NAMALWA (cell line): ENCODE measurements at regions not wholly inside any gene's neighbourhood (a gene's known extent, or its start where the extent isn't known, plus 50 kb on each side); places are given as distances from the start of the nearest gene placed in this dataset.

Source experiments
- DNase-seq: peaks from one replicate; pipeline ENCODE4 v3.0.0-alpha.2; 2015; ENCODE audit warnings: low spot score

DNA sequence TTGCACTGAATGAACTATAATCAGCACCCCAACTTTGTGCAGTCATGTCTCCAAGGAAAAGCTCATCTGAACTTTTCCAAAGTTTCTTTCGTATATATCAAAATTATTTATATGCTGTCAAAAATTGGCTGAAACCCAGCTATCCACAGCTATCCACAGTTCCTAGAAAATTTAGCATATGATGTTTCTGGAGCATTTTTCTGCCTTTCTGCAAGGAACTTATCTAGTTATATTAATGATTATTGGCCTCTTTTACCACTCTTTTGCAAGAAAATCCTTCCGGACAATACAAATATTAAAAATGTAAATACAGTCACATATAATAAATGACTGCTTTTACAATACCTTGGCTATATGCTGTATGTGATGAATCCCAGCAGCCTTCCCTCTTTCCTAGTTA is 270.2 kb downstream of the TMEM167A start:
- DNase-seq: no peak

DNA sequence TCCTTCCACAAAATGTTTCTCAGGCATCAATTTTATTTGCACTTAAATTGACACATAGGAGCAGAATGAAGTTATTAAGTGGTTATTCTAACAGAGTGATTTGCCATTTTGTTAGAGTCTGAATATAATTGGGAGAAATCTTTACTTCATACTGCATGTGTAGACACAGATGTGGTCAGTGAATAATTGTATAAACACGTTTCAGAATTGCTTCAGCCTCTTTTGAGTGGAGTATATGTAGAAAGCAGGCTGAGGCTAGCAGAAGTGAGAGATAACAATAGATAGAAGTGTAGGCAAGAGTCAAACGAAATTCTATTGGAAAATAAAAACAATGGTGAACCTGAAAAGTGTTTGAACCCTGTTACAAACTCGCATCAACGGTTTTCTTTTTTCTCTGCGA is 270.7 kb downstream of the TMEM167A start:
- DNase-seq: no peak

DNA sequence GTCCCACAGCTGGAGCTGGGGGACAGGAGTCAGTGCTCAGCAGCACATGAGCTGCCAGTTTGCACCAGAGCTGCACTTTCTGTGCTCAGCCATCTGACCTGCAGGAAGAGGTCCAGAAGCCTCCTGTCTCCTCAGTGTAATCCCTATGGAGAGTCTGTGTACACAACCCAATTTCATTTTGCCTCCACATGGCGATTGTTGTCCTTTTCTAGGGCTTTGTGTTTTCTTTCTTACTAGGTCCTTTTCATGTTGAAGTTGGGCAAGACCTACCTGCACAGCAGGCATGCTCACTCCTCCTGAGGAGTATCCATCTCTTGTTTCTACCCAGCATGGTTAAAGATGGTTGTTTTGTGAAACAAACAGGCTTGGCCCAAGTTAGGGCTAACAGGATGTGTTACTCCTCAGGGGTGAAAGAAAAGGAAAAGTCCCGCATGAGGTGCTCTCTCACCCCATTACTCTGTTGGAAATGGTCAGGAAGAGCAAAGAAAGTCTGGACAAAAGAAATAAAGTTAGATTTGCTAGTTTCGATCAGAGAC is 273.0 kb downstream of the TMEM167A start:
- DNase-seq: no peak

DNA sequence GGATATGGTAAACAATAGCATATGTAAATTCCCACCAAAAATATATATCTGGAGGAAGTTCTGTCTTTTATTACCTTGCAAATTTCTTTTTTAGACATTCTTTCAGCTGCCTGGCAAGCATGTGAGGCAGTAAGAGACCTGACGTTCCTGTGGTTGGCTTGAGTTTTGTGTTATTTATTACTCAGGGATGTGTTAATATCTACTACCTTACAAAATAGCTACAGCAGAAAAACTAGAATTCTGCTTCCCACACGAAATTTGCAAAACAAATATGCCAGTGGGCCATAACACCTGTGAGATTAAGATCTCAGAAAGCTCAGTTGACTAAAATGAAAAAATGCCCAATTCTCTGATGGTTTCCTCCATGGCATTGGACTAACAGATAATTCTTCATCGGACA is 274.2 kb downstream of the TMEM167A start:
- DNase-seq: no peak

DNA sequence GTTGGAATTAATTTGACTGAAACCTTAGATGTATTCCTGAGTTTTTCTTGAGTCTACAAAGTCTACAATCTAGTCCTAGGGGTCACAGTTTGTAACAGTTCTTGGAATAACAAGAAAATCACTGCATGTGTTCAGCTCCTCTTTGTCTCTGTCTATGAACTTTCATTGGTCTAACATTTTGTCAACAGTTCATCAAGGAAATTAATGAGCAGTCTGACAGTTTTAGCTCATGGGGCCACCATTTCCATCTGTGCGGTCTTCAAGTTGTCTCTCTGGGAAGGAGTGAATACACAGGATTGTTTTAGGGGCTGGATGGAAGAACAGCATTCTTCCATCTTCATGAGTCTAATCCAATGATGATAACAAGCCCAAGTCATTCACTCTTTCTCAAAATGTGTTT is 276.4 kb downstream of the TMEM167A start:
- DNase-seq: no peak

DNA sequence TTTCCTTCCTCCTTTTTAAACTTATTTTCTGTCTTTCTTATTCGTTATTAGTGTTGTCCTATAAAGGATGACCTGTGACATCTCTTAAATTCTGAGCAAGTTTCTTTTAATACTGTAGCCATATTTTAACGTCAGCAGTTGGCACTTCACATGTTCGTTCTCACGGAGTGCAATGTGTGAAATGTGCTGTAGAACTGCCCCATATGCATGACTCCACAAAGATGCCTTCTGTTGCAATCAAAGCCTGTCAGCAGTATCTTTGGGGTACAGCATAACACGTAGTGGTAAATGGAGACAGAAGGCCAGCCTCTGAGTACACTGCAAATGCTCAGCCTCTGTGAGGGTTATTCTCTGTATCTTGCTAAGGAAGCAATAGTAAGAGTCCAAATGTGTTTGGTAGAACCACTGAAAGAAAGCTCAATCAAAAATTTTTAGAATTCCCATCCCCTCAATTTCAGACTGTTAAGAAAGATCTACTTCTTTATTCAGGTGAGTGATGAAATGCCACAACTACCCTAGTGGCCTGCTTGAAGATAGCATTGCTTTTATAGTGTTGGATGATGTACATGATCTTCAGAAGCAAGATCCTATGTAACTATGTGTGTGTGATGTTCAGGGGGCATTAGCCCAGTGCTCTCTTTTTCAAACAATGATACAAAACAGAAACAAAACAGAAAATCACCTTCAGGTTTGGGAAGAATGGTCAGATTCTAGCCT is 277.7 kb downstream of the TMEM167A start:
- DNase-seq: peak; percentile 7

DNA sequence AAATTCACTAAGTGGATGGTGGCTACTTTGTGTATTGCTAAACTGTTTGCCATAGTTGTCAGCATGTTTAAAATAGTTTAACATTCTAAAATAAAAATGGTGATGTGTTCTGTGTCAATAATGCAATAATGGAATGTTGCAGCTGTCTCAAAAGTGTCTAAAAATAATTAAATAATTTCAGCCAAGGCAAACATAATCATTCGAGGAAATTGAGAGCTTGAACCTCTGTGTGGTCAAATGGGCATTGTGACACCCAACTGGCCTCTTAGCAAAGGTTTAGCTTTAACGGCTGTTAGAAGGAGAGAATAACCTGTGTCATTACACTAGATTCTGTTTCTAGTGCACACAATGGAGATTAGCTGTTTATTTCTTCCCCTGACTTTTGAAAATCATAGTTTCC is 278.5 kb downstream of the TMEM167A start:
- no peak for DNase-seq

DNA sequence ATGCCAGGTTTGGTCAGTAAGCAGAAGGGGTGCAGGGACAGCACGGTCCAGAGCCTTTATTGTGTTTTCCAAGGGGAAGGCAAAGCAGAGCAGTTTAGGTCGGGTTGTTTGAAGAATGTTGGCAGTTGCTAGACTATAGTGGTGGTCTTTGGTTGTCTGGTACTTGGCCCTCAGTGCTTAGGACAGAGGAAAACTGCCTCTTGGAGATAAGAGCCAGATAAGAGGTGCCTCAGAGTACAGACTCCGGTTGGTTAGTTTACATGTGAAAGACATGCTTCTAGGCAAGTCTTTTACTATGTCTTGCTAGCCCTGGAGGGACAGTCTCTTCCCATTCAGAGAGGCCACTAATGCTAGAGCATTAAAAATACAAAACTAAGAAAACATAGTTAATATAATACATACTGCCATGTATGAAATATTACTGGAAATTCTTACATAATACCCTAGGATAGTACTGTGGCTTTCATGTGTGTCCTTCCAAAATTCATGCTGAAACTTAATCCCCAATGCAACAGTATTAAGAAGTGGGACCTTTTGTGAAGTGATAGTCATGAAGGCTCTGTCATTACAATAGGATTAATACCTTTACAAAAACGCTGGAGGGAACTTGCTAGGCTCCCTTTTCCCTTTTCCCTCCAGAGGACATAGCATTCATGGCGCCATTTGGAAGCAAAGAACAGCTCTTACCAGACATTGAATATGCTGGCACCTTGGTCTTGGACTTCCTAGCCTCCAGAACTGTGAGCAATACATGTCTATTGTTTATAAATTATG is 280.4 kb downstream of the TMEM167A start:
- no peak for DNase-seq

DNA sequence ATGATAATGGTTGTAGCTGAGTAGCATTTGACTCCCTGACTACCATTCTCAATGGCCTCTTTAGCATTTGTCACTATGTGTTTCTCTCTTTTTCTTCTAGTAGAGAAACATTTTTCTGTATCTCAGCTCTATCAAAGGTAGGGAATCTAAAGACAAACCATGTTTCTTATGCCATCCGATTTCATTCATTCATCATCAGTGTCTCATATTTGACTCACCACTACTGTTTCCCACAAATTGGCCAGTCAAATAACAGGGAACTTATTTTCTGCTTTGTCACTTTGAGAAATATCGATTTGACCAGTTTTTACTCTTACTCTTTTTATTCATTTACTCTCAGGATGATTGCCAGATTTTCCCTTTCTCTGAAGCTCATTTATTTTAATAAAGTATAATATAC is 282.3 kb downstream of the TMEM167A start:
- DNase-seq: no peak

DNA sequence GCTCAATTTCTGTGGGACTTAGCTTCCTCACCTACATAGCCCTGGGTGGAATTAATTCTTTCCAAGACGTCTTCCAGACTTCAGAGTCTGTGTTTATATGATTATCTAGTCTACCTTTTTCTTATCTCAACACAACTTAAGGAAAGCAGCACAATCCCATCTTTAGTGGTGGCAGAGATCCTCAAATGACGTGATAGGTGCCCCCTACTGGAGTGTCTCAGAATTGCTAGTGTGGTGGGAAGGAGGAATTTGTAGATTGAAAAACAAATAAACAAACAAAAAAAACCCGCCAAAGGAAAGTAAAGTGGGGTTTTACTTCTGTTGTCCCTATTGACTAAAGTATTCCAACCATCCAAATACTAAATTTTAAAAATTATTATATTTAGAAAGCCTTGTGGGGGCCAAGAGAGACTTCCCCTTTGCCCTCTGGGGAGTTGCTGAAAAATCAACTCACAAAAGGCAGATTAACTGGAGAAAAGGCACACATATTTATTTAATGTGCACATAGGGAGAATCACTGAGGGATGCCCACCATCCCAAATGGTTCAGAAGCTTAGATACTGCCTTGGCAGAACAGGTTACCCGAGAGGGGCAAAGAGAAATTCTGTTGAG is 283.3 kb downstream of the TMEM167A start:
- DNase-seq: peak; percentile 54

DNA sequence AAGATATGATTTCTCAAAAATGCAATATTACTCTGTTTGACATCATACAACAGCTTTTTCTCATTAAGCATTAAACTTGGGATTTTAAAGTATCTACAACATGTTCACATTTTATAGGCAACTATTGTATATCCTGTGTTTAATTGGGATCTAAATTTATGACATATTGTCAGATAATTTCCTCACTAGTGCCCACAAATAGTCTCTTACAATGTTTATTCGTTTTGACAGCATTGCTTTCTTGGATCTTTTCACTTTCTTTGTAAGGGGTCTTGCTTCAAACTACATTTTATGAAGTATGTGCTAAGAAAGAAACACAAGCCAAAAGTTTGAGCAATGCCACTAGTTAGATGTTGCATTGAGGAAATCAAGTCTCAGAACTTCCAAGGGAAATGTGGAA is 285.1 kb downstream of the TMEM167A start:
- DNase-seq: no peak

DNA sequence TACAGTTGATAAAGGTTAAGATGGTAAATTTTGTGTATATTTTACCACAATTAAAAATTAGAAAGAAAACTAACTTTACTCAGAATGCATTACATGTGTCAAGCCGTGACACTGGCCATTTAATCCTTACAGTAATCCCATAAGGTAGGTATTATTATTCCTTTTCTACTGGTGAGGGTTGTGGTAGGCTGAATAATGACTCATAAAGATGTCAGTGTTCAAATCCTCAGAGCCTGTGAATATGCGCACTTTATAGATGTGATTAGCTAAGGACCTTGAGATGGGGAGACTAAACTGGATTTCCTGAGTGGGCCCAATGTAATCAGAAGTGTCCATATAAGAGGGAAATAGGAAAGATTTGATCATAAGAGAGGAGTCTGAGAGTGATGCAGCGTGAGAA is 288.1 kb downstream of the TMEM167A start:
- DNase-seq: no peak

DNA sequence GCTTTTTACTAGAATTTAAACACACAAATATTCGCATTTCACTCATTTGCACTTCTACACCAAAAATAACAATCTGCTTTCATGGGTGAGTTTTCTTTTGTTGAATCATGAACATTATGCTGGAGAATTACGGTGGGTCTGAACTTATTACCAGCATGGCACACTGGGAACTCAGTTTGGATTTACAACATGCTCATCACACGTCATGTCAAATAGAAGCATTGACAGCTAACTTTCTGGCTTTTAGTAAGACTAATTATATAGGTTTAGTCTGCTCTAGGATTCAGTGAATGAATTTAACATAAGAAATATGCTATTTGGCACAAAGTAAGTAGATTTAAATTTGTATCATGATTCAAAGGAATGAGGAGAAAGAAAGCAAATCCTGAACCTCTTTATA is 290.4 kb downstream of the TMEM167A start:
- no peak for DNase-seq

DNA sequence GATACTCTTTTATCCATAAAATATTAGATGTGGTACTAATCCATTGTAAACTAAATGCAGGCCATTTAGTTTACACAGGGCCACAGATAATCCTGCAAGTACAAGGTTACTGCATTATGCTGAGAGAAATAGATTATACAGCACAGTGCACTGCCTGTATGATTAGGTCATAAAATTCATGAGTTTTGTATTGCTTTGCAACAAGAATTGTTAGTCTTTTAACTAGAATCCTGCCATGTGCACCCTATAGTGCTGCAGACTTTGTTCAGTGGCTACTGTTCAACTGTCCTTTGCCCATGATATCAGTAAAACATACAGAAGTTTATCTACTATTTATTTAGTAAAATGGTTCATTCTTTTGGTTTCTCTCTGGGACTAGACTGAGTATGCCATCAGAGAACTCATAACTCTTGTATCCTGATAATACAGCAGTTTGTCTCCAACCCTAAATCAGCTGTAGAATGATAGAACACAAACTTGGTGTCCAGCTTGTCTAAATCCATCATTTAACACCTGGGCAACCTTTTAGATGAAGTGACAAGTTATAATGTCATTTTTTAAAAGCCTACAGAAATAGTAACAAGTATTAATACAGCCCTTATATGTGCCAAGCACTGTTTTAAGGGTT is 291.2 kb downstream of the TMEM167A start:
- DNase-seq: no peak

DNA sequence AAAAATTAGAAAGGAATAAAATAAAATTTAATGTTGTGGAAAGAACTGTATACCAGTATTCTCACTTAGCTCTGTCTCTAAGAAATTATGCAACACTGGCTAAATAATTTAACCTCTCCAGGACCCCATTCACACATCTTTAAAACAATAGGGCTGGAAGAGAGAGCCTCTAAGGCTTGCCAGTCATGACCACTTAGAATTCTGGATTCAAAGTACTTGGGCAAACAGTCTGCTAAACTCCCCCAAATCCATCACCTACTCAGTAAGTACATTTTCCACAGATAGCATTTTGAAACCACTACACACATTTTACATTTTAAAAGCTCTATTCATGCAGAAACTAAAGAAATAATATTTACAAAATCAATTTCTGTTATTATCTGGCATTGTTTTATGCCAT is 291.7 kb downstream of the TMEM167A start:
- no peak for DNase-seq

DNA sequence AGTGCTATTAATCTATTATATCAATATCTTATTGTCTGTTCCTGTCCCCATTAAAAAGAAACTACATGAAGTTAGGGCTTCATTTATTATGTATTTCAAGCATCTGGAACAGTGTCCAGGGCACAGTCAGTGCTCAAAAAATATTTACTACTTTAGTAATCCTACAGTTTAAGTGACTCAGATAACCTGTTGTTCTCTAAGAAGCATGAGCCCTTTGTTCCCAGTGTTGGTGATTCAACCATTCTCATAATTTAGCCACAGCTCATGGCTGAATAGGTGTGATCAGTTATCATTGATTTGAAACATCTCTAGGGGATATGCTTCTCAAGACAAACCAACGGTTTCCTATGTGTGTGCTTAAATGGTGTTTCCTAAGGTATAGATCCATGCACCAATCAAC is 292.7 kb downstream of the TMEM167A start:
- DNase-seq: no peak

DNA sequence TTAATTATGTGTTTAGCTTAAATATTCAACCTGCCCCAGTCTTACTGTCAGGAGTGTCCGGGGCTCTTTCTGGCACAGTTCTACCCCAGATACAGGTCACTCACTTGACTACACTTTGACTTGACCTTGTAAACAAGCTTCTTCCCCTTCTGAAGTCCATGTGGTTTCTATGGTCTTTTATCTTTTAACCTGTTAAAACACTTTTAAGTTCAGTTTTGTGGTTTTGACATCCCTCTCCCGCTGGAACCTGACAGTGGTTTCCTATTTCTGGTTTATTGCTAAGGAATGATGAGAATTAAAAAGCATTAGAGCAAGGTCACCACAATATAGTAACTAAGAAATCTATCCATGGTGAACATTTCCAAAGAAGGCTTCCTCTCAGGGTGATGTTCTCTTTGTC is 300.1 kb downstream of the TMEM167A start:
- DNase-seq: no peak

DNA sequence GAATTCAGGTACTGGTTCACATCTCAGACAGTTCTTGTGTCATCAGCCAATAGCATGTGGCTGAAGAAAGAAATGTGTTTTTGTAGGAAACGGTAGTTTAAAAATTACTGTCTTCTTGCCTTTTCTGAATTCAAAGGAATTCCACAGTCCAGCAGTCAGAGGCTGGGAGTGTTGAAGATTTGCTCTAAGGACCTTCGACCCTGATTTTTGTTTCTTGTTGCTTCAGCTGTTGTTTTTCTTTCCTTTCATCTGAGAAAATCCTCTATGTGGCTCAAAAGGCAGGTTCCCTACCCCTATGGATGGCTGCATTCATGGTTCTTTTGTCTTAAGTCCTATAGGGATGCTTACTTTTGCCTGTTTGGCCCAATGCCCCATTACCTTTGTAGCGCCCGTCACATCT is 304.9 kb downstream of the TMEM167A start:
- no peak for DNase-seq

DNA sequence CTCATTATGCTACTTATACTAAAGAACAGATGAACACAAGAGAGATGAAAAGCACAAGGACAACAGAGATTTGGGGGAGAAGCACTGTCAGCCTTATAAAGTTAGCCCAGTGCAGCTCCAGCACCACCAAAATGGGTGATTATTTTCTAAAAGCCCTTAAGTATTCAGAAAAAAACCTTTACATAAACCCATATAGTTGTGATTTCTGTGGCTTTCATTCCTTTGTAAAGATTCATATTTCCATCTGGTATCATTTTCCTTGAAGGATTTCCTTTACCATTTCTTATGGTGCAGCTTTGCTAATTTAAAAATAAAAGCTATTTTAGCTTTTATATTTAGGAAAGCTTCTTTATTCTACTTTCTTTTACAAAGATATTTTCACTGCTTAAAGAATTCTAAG is 311.0 kb downstream of the TMEM167A start:
- no peak for DNase-seq

DNA sequence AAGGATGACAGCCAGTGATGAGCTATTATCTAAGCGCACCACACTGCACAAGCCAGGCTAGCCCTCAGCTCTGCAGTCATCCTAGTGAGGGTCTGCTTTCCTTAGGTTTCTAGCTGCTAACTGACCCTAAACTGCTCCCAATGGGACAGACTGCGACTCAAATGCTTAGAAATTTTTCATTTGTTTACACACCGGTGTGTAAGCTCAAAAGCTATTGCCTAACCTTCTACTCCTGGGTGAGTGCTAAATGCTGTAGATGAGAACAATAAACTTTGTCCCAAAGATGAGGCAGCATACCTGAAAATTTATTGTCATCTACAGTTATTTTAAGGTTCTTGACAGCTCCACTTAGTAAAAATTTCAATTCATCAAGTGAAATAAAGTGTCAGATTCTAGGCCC is 311.4 kb downstream of the TMEM167A start:
- no peak for DNase-seq

DNA sequence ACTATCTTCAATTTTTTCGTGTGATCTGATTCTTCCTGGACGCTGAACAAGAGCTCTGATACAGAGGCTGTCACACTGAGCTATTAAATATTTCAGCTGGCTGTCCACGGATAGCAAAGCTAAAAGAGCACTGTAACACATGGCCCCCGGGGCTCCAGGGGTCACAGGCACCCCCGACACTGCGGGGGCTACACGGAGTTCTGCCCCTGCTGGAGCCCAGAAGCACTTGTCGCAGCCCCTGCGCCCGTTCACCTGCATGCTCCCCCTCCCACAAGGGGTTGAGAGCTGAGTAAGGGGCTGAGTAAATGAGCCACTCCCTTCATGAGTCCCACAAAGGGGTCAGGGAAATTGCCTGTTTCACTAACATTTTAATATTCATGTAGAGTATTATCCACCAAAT is 316.3 kb downstream of the TMEM167A start:
- DNase-seq: no peak

DNA sequence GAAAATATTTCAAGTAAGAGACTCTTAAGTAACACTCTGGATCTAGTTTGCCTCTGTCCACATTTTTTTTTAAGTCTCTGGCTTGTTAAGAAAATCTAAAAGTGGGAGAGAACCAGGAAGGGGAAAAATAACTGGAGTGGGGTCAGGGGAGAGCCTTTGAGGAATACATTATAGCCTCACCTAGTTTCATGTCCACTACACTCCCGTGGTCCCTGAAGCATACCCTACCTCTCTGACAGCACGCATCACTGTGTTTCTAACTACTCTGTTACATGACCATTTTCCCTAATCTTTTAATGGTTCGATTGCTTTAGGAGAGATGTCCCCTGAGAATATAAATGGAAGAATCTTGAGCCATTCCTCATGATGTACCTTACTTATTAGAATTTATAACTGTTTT is 318.3 kb downstream of the TMEM167A start:
- DNase-seq: no peak

DNA sequence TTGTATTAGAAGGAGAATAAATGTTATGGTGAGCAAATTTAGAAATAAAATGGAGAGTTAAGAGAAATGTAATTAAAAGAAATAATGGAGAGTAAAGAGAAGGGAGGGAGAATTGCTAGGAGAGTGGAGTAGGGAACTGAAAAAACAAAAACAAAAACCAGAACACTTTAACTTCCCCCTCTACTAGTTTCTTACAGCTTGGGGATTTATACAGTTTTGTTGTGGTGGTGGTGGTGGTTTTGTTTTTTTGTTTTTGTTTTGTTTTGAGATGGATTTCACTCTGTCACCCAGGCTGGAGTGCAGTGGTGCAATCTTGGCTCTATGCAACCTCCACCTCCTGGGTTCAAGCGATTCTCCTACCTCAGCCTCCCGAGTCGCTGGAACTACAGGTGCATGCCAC is 322.4 kb downstream of the TMEM167A start:
- no peak for DNase-seq
